ENCODE measurements at regions not wholly inside any gene's neighbourhood (a gene's known extent, or its start where the extent isn't known, plus 50 kb on each side); places are given as distances from the start of the nearest gene placed in this dataset.

DNA sequence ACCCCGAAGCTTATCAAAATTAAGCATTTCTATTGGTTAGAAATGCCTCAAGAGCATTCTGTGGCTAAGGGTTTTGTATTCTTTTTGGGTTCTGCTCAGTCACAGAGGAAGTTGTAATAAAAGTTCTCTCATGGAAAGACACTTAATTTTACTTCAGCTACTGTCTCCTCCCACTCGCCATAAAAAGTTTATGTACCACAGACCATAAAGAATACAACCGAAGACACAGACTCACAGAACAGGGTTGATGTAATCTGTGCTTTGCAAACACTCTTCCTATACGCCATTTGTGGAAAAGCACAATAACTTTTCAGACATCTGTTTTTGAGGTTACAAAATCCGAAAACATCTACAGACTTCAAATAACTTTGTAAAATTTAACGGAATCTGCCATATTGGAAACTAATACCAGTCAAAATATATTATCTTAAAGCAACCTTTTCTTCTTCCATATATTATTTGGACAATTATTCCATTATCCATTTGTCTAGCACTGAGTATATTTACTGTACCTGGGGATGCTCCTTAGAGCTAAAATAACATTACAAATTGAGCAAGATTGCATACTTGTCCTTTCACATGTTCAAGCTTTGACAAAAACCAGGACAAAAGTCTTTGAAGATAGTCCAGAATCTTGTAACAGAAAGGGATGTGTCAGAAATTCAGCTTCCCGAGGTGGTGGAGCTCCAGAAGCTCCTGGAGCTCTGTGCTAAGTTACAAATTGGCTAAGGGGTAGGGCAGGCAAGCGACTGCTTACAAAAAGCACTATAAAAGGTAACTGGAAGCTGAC, 219.0 kb upstream of the MEOX2 start:
- no peak for ATAC-seq (ENCODE audit: low FRiP score)
- TF ChIP-seq, protein P1, sequence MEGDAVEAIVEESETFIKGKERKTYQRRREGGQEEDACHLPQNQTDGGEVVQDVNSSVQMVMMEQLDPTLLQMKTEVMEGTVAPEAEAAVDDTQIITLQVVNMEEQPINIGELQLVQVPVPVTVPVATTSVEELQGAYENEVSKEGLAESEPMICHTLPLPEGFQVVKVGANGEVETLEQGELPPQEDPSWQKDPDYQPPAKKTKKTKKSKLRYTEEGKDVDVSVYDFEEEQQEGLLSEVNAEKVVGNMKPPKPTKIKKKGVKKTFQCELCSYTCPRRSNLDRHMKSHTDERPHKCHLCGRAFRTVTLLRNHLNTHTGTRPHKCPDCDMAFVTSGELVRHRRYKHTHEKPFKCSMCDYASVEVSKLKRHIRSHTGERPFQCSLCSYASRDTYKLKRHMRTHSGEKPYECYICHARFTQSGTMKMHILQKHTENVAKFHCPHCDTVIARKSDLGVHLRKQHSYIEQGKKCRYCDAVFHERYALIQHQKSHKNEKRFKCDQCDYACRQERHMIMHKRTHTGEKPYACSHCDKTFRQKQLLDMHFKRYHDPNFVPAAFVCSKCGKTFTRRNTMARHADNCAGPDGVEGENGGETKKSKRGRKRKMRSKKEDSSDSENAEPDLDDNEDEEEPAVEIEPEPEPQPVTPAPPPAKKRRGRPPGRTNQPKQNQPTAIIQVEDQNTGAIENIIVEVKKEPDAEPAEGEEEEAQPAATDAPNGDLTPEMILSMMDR (IDR thresholded peaks at IDR 0.05): no peak
- no peak for DNase-seq (ENCODE audit: low spot score)

DNA sequence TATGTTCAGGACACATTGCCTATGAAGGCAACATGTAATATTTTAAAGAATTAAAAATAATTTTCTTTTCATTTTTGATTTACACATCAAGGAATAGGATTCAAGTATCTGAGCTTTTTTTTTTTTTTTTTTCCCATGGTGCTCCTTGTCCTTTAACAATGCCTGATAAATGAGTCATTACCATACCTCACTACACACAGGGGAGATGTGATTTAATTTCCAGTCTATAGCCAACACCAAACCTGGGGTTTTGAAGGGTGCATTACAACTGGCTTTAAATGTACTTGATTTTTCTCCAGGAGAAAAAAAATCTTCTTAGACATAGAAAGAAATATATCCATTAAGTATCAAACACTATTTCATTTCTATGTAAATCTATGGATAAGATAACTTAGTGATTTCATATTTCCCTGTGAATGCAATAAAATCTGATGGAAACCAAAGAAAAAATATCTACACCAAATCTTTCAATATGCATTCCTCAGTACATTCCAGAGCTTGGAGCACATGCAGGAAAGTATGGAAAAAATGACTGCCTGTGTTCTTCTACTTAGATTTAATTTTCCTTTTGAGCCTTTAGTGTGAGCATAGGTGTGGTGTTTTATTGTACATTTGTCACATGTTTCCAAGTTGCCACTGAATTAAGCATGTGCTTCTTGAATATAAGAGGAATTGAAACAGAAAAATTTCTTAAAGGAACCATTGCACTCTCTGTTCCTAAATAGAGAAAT, 204.8 kb upstream of the MEOX2 start:
- DNase-seq (ENCODE audit: low spot score) (no peak), ATAC-seq (ENCODE audit: low FRiP score) (no peak)
- TF ChIP-seq, protein P1 (IDR thresholded peaks at IDR 0.05): no peak

DNA sequence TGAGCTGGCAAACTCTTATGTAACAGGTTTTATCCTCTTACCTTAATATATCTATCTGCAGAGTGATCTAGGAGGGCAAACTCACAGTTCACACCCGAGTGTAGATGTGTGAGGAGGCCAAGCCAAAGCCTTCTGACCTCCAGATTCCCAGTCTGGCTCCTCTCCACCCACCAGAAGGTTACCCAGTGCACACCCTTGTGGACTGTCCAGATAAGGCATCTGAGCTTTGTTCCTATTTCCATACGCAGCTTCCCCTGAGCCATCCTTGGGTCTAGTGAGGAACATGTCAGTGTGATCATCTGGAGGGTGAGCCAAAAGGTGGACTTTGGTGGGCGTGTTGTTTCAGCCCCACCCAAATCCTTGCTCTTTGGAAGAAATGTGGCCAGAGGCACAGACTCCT, 203.0 kb upstream of the MEOX2 start:
- TF ChIP-seq, protein P1 (IDR thresholded peaks at IDR 0.05): no peak
- ATAC-seq (ENCODE audit: low FRiP score) (no peak), DNase-seq (ENCODE audit: low spot score) (no peak)

DNA sequence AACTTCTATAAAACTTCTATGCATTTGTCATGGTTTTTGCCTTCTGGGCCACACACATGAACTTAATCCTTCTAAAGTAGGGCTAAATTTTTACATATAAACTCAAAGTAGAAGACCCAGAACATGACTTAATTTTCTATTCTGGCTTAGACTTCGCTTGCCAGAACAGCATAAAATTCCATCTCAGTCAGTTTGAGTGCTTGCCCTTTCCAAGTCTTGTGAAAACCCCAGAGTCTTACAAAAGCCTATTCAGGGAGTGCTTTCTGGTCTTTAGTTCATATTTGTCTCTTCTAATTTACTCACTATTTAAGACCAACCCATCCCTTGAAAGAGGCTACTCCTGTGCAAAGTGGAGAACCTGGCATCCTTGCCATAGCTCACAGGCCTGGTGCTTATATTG, 201.6 kb upstream of the MEOX2 start:
- ATAC-seq (ENCODE audit: low FRiP score): no peak
- DNase-seq (ENCODE audit: low spot score): no peak
- TF ChIP-seq, protein P1 (IDR thresholded peaks at IDR 0.05): no peak

DNA sequence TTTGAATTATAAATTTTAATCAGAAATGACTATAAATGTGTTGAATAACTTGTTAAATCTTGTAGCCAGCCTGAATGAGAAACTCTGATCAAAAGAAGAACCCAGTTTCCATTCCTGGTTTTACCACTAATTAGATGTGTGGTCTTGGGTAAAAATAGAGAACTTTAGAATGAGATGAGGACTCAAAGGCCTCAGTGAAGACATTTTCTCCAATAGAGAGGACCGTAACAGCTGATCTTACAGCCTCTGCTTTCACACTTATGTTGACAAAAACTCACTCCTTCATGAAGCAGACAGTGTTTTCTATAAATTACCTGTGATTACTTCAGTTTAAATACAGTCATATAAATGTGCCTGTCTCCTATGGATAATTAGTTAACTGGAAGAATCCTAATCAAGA, 200.1 kb upstream of the MEOX2 start:
- TF ChIP-seq, protein P1 (IDR thresholded peaks at IDR 0.05): no peak
- DNase-seq (ENCODE audit: low spot score) (no peak), ATAC-seq (ENCODE audit: low FRiP score) (no peak)

DNA sequence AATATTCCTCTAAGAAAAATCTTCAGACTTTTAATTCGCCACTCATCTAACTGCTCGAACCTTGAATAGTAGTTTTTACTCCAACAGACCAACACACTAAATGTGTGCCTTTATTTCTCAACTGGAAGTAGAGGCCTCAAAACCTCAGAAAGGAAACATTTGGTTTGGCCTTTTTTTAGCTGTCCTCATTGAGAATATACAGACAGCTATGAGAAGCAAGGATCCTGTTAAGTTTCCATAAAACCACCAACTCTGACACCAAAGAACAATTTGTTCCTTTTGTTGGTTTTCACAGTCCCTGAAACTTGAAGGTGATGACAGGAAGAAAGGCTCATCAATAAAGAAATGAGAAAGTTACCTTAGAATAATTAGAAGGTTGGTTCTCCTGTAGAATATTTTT, 199.2 kb upstream of the MEOX2 start:
- DNase-seq (ENCODE audit: low spot score) (no peak), ATAC-seq (ENCODE audit: low FRiP score) (no peak)
- TF ChIP-seq, protein P1 (IDR thresholded peaks at IDR 0.05): no peak

DNA sequence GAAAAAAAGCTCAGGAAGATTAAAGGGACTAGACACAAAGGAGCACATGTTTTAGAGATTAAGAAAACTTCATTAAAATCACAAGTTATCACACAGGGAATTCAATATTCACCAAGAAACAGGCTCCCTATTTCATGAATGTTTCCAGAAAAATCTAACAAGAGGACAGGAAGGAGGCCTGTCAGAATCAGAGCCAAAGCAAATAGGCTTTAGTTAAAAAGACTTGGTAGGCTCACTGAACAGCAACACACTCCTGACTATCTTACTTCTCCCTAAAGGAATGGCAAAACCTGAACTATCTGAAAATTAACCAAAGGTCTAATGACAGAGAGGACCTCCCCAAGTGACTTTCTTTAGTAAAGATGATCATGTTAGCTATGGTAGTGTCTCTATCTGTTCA, 188.3 kb upstream of the MEOX2 start:
- ATAC-seq (ENCODE audit: low FRiP score): no peak
- no peak for DNase-seq (ENCODE audit: low spot score)
- TF ChIP-seq, protein P1 (IDR thresholded peaks at IDR 0.05): no peak
